GM23338 (cell line): ENCODE measurements at regions not wholly inside any gene's neighbourhood (a gene's known extent, or its start where the extent isn't known, plus 50 kb on each side); places are given as distances from the start of the nearest gene placed in this dataset.

Source experiments
- CREB1 ChIP-seq: fragments of 250-450 bp; sonication (Bioruptor Pico); IDR thresholded peaks from 2 replicates; pipeline ENCODE4 v1.5.0; 2020; ENCODE audit warnings: low read depth, mild to moderate bottlenecking, moderate library complexity
- EZH2 ChIP-seq: fragments of 200-600 bp; sonication (generic); IDR thresholded peaks from one replicate; pipeline ENCODE4 v1.8.0; 2017; ENCODE audit warnings: antibody characterized with exemption, mild to moderate bottlenecking, low read depth; ENCODE audit not compliant: unreplicated experiment
- POLR2AphosphoS5 ChIP-seq: IDR thresholded peaks from 2 replicates; pipeline ENCODE4 v1.6.1; 2016; ENCODE audit warnings: antibody characterized with exemption, low read depth
- TF ChIP-seq, protein P1 (sequence below), 2 experiments: fragments of 200-600 bp in 1 of 2; sonication (generic) in 1 of 2; conservative IDR thresholded peaks; 2 replicates each; pipeline versions ENCODE4 v1.5.1 to v1.6.1; 2016 to 2017; ENCODE audit warnings: antibody characterized with exemption in 2 of 2, low read depth in 2 of 2, mild to moderate bottlenecking in 2 of 2, moderate library complexity in 1 of 2
- TF ChIP-seq, protein P2 (sequence below): IDR thresholded peaks from one replicate; pipeline ENCODE4 v1.6.1; 2018; ENCODE audit warnings: antibody characterized with exemption; ENCODE audit not compliant: unreplicated experiment
- TF ChIP-seq, protein P3 (sequence below): IDR thresholded peaks from 2 replicates; pipeline ENCODE4 v1.6.1; 2016; ENCODE audit warnings: antibody characterized with exemption

DNA sequence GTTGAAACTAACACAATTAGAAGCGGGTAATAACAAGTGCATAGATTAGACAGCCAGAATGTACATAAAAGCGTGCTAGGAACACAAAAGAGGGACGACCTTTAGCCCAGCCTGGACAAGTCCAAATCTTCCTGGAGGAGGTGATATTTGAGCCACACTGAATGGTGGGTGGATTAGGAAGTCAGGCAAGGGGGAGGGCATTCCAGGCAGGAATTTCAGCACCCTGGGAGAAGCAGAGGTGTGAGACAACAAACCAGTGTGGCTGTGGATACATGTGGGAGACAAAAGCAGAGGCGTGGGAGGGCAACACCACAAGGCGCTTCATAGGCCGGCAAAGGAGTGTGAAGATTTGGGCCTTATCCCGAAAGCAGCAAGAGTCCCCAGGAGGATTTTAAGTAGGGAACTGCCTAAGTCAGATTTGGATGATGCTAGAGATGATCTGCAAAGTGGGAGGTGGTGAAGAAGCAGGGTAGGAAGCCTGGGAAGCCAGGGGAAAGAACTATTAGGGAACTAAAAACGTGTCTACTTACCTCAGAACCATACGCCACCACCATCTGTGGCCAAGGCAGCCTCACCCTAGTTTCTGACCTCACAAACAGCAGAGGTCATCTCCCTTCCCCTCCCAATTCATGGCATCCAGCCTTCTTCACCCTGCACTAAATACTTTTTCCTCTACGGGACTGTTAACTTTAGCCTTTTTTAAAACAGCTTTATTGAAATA lies 81.8 kb downstream of the GLUL start:
- TF ChIP-seq, protein P1, sequence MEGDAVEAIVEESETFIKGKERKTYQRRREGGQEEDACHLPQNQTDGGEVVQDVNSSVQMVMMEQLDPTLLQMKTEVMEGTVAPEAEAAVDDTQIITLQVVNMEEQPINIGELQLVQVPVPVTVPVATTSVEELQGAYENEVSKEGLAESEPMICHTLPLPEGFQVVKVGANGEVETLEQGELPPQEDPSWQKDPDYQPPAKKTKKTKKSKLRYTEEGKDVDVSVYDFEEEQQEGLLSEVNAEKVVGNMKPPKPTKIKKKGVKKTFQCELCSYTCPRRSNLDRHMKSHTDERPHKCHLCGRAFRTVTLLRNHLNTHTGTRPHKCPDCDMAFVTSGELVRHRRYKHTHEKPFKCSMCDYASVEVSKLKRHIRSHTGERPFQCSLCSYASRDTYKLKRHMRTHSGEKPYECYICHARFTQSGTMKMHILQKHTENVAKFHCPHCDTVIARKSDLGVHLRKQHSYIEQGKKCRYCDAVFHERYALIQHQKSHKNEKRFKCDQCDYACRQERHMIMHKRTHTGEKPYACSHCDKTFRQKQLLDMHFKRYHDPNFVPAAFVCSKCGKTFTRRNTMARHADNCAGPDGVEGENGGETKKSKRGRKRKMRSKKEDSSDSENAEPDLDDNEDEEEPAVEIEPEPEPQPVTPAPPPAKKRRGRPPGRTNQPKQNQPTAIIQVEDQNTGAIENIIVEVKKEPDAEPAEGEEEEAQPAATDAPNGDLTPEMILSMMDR (conservative IDR thresholded peaks at IDR 0.05; ENCODE audit: low read depth in 2 of 2), result no peak
- TF ChIP-seq, protein P2, sequence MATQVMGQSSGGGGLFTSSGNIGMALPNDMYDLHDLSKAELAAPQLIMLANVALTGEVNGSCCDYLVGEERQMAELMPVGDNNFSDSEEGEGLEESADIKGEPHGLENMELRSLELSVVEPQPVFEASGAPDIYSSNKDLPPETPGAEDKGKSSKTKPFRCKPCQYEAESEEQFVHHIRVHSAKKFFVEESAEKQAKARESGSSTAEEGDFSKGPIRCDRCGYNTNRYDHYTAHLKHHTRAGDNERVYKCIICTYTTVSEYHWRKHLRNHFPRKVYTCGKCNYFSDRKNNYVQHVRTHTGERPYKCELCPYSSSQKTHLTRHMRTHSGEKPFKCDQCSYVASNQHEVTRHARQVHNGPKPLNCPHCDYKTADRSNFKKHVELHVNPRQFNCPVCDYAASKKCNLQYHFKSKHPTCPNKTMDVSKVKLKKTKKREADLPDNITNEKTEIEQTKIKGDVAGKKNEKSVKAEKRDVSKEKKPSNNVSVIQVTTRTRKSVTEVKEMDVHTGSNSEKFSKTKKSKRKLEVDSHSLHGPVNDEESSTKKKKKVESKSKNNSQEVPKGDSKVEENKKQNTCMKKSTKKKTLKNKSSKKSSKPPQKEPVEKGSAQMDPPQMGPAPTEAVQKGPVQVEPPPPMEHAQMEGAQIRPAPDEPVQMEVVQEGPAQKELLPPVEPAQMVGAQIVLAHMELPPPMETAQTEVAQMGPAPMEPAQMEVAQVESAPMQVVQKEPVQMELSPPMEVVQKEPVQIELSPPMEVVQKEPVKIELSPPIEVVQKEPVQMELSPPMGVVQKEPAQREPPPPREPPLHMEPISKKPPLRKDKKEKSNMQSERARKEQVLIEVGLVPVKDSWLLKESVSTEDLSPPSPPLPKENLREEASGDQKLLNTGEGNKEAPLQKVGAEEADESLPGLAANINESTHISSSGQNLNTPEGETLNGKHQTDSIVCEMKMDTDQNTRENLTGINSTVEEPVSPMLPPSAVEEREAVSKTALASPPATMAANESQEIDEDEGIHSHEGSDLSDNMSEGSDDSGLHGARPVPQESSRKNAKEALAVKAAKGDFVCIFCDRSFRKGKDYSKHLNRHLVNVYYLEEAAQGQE, result no peak
- TF ChIP-seq, protein P3, sequence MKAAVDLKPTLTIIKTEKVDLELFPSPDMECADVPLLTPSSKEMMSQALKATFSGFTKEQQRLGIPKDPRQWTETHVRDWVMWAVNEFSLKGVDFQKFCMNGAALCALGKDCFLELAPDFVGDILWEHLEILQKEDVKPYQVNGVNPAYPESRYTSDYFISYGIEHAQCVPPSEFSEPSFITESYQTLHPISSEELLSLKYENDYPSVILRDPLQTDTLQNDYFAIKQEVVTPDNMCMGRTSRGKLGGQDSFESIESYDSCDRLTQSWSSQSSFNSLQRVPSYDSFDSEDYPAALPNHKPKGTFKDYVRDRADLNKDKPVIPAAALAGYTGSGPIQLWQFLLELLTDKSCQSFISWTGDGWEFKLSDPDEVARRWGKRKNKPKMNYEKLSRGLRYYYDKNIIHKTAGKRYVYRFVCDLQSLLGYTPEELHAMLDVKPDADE, result no peak
- TF ChIP-seq POLR2AphosphoS5, result no peak
- TF ChIP-seq EZH2, result no peak
- TF ChIP-seq CREB1 (CRISPR knock-in tag), result no peak
